GM23248 (cell line): ENCODE measurements at regions not wholly inside any gene's neighbourhood (a gene's known extent, or its start where the extent isn't known, plus 50 kb on each side); places are given as distances from the start of the nearest gene placed in this dataset.
"Not testable (repeated sequence)": the region's sequence is repeated elsewhere in the genome, so short reads cannot be mapped to it uniquely, and the experiment has no call there.

Experiments
- EZH2 ChIP-seq: fragments of 200-600 bp; sonication (generic); IDR thresholded peaks from 2 replicates; pipeline ENCODE4 v1.6.1; 2018; ENCODE audit warnings: antibody characterized with exemption, mild to moderate bottlenecking; ENCODE audit not compliant: insufficient read depth, poor library complexity, severe bottlenecking
- EZH2phosphoT487 ChIP-seq: fragments of 200-600 bp; sonication (generic); IDR thresholded peaks from 2 replicates; pipeline ENCODE4 v1.6.1; 2018; ENCODE audit warnings: antibody characterized with exemption, moderate library complexity, mild to moderate bottlenecking, low read depth; ENCODE audit not compliant: insufficient read depth

DNA sequence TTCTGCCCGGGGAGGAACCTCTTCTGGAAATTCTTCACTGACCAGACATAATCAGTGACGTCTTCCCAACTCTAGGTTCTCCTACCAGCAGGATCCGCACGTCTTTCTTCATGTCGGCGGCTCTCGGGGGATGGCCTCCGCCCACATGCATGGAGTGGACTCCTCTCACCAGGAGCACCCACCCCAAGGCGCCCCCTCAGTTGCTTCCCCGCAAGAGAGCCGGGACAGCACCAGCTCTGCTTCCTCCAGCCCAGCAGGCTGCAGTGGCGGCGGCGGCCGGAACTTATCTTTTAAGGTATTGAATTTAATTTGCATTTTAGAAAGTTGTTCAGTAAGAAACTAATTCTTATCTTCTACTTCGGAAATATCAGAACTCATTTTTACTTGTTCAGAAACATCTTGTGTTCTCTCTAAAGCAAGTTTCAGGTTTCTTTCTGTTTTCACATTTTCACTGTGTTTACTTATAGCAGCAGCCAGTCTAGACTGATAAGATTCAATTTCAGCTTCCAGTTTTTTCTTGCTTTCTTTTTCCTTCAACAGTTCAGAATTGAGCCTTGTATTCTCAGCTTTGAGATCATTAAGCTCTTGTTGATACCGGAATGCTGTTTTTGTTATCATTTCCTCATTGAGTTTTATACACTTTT is 343.5 kb downstream of the TUBA3C start:
- TF ChIP-seq EZH2, EZH2phosphoT487: not testable (repeated sequence)
